ENCODE measurements at regions not wholly inside any gene's neighbourhood (a gene's known extent, or its start where the extent isn't known, plus 50 kb on each side); places are given as distances from the start of the nearest gene placed in this dataset.
"Not testable (repeated sequence)": the region's sequence is repeated elsewhere in the genome, so short reads cannot be mapped to it uniquely, and the experiment has no call there.

DNA sequence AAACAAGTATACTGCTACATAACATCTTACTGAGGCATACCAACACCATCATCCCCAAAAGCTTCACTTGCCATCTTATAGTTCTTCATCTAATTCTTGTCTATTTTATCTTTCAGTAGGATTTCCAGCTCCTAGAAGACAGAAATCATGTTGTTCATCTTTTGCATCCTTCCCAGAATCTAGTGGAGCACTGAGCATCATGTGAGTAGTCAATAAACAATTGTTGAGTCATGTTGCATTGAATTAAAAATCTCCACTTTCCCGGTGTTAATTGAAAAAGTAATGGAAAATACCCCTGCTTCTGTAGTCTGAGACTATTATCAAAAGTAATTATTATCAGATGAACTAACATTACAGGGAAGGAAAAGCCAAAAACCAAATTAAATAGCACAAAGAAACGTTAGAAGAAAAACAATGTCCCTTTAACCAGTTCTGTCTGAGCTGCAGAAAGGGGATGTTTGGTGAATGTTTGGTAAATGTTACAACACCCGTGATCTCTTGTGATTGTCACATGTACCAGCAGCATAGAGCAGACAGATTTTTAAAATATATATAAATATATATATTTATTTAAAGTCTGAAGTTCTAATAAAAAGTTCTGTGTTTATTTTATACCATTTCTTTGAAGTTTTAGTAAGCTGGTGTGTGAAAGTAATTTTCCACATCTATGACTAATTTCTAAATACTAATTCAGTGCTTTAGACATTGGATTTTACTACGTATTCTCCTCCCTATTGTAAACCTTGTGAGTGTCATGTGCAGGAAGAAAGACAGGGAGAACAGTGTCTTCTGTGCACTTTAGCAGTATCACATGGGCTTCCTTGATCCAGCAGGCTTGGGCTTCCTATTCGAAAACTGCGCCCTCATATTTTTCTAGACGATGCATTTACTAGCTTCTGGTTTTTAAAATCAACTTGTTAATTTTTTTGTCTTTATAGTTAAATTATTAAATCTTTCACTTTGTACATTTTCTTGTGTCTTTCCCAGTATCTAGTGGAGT, 85.6 kb downstream of the RAP2B start:
- Histone ChIP-seq H3K36me3 (ENCODE audit: control insufficient read depth, low read length) (no peaks in the 10 kb centered on the region), H3K79me2 (ENCODE audit: control insufficient read depth, low read length) (no peaks in the 10 kb centered on the region), H3K4me3 (ENCODE audit: low read length) (no peak overlapping the region), H3F3A (ENCODE audit: control insufficient read depth, insufficient read depth) (no peaks in the 10 kb centered on the region), H3K27ac (ENCODE audit: low read depth, low read length) (no peak overlapping the region), H3K27me3 (ENCODE audit: control insufficient read depth, low read length) (no peaks in the 10 kb centered on the region), H3K9me2 (replicated peaks; ENCODE audit: control insufficient read depth, low read length) (no peaks in the 10 kb centered on the region), H3K4me2 (ENCODE audit: low read length) (no peak overlapping the region), H3K4me1 (ENCODE audit: control insufficient read depth, low read length) (no peaks in the 10 kb centered on the region), H3K9me3 (ENCODE audit: control insufficient read depth, insufficient read depth, low read length) (no peaks in the 10 kb centered on the region), H4K20me1 (ENCODE audit: control insufficient read depth, insufficient read depth, low read depth, low read length) (no peaks in the 10 kb centered on the region)
- no peak for TF ChIP-seq EZH2phosphoT487 (IDR thresholded peaks at IDR 0.05; ENCODE audit: borderline replicate concordance, low read length)
- TF ChIP-seq, protein P1, sequence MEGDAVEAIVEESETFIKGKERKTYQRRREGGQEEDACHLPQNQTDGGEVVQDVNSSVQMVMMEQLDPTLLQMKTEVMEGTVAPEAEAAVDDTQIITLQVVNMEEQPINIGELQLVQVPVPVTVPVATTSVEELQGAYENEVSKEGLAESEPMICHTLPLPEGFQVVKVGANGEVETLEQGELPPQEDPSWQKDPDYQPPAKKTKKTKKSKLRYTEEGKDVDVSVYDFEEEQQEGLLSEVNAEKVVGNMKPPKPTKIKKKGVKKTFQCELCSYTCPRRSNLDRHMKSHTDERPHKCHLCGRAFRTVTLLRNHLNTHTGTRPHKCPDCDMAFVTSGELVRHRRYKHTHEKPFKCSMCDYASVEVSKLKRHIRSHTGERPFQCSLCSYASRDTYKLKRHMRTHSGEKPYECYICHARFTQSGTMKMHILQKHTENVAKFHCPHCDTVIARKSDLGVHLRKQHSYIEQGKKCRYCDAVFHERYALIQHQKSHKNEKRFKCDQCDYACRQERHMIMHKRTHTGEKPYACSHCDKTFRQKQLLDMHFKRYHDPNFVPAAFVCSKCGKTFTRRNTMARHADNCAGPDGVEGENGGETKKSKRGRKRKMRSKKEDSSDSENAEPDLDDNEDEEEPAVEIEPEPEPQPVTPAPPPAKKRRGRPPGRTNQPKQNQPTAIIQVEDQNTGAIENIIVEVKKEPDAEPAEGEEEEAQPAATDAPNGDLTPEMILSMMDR (IDR thresholded peaks at IDR 0.05; ENCODE audit: low read depth, low read length, poor library complexity, severe bottlenecking) = no peak

DNA sequence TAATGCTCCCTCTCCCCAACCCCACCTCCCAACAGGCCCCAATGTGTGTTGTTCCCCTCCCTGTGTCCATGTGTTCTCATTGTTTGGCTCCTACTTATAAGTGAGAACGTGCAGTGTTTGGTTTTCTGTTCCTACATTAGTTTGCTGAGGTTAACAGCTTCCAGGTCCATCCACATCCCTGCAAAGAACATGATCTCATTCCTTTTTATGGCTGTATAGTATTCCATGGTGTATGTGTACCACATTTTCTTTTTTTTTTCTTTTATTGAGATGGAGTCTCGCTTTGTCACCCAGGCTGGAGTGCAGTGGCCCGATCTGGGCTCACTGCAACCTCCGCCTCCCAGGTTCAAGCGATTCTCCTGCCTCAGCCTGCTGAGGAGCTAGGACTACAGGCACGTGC, 86.8 kb downstream of the RAP2B start:
- not testable (repeated sequence) for H3F3A ChIP-seq (ENCODE audit: control insufficient read depth, insufficient read depth); H3K4me1 ChIP-seq (ENCODE audit: control insufficient read depth, low read length); H3K36me3 ChIP-seq (ENCODE audit: control insufficient read depth, low read length); H3K9me3 ChIP-seq (ENCODE audit: control insufficient read depth, insufficient read depth, low read length); H3K27me3 ChIP-seq (ENCODE audit: control insufficient read depth, low read length); H4K20me1 ChIP-seq (ENCODE audit: control insufficient read depth, insufficient read depth, low read depth, low read length); H3K9me2 ChIP-seq (replicated peaks; ENCODE audit: control insufficient read depth, low read length); H3K79me2 ChIP-seq (ENCODE audit: control insufficient read depth, low read length); H3K4me3 ChIP-seq (ENCODE audit: low read length); H3K27ac ChIP-seq (ENCODE audit: low read depth, low read length); H3K4me2 ChIP-seq (ENCODE audit: low read length)

DNA sequence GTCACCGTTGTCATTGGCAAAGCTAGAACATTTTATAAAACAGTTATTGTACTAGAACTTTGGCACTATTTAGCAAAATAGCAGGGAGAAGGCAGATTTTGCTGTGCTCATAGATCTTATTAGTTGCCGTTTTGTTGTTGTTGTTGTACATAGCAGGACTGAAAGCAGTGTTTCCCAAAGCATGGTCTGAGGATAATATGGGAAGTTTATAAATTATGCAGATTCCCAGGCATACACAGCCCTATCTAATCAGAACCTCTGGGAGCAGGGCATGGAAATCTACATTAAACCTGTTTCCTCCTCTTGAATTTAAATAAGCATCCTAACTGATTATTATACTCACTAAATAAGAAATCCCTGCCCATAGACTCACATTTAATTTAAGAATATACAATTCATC, 87.9 kb downstream of the RAP2B start:
- no peak overlapping the region for H3K4me2 ChIP-seq (ENCODE audit: low read length)
- no peaks in the 10 kb centered on the region for H3K27me3 ChIP-seq (ENCODE audit: control insufficient read depth, low read length)
- H3K36me3 ChIP-seq (ENCODE audit: control insufficient read depth, low read length) = no peaks in the 10 kb centered on the region
- no peaks in the 10 kb centered on the region for H3K9me3 ChIP-seq (ENCODE audit: control insufficient read depth, insufficient read depth, low read length)
- no peak for TF ChIP-seq EZH2phosphoT487 (IDR thresholded peaks at IDR 0.05; ENCODE audit: borderline replicate concordance, low read length)
- TF ChIP-seq, protein P1 (IDR thresholded peaks at IDR 0.05; ENCODE audit: low read depth, low read length, poor library complexity, severe bottlenecking) = no peak
- no peak overlapping the region for H3K4me3 ChIP-seq (ENCODE audit: low read length)
- H3F3A ChIP-seq (ENCODE audit: control insufficient read depth, insufficient read depth) = no peaks in the 10 kb centered on the region
- no peaks in the 10 kb centered on the region for H4K20me1 ChIP-seq (ENCODE audit: control insufficient read depth, insufficient read depth, low read depth, low read length)
- H3K9me2 ChIP-seq (replicated peaks; ENCODE audit: control insufficient read depth, low read length) = no peaks in the 10 kb centered on the region
- H3K79me2 ChIP-seq (ENCODE audit: control insufficient read depth, low read length) = no peaks in the 10 kb centered on the region
- H3K27ac ChIP-seq (ENCODE audit: low read depth, low read length) = no peak overlapping the region
- H3K4me1 ChIP-seq (ENCODE audit: control insufficient read depth, low read length) = no peaks in the 10 kb centered on the region

DNA sequence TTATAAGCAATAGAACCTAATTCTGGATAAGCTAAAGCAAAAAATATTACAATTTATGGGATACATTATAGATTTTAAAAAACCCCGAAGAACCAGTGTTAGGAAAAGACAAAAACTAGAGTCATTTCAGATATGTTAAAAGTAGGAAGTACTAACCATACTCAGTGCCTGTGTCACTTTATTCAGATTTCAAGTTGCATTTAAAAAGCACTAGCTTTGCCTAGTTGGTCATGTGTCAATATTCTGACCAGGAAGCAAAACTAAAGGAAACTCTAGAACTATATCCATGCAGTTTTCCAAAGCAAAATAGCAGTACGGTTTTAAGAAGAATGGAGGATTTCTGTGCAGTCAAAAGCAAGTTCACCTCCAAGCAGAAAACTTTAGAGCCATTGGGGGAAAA, 88.4 kb downstream of the RAP2B start:
- no peaks in the 10 kb centered on the region for H4K20me1 ChIP-seq (ENCODE audit: control insufficient read depth, insufficient read depth, low read depth, low read length)
- H3K4me3 ChIP-seq (ENCODE audit: low read length) = no peak overlapping the region
- TF ChIP-seq, protein P1 (IDR thresholded peaks at IDR 0.05; ENCODE audit: low read depth, low read length, poor library complexity, severe bottlenecking) = no peak
- no peak for TF ChIP-seq EZH2phosphoT487 (IDR thresholded peaks at IDR 0.05; ENCODE audit: borderline replicate concordance, low read length)
- no peaks in the 10 kb centered on the region for H3K9me3 ChIP-seq (ENCODE audit: control insufficient read depth, insufficient read depth, low read length)
- H3K4me1 ChIP-seq (ENCODE audit: control insufficient read depth, low read length) = no peaks in the 10 kb centered on the region
- H3K9me2 ChIP-seq (replicated peaks; ENCODE audit: control insufficient read depth, low read length) = no peaks in the 10 kb centered on the region
- H3K79me2 ChIP-seq (ENCODE audit: control insufficient read depth, low read length) = no peaks in the 10 kb centered on the region
- H3F3A ChIP-seq (ENCODE audit: control insufficient read depth, insufficient read depth) = no peaks in the 10 kb centered on the region
- H3K36me3 ChIP-seq (ENCODE audit: control insufficient read depth, low read length) = no peaks in the 10 kb centered on the region
- H3K4me2 ChIP-seq (ENCODE audit: low read length) = no peak overlapping the region
- no peak overlapping the region for H3K27ac ChIP-seq (ENCODE audit: low read depth, low read length)
- no peaks in the 10 kb centered on the region for H3K27me3 ChIP-seq (ENCODE audit: control insufficient read depth, low read length)
